KMS-11 (cell line): ENCODE measurements at regions not wholly inside any gene's neighbourhood (a gene's known extent, or its start where the extent isn't known, plus 50 kb on each side); places are given as distances from the start of the nearest gene placed in this dataset.

Source experiments
- H2AFZ ChIP-seq: fragments of 200-600 bp; sonication (generic); 2 replicates; pipeline ENCODE4 v1.6.1; 2016; ENCODE audit warnings: antibody characterized with exemption, mixed run types, low read depth
- H3K27ac ChIP-seq: fragments of 200-600 bp; sonication (generic); 2 replicates; pipeline ENCODE4 v1.6.1; 2016; ENCODE audit warnings: mild to moderate bottlenecking, mixed run types
- H3K27me3 ChIP-seq: fragments of 200-600 bp; sonication (generic); 2 replicates; pipeline ENCODE4 v1.6.1; 2017; ENCODE audit warnings: mild to moderate bottlenecking, low read depth, mixed run types, moderate library complexity; ENCODE audit not compliant: insufficient read depth
- H3K36me3 ChIP-seq: fragments of 200-600 bp; sonication (generic); 2 replicates; pipeline ENCODE4 v1.6.1; 2017; ENCODE audit warnings: mild to moderate bottlenecking, mixed run types; ENCODE audit not compliant: insufficient read depth
- H3K4me1 ChIP-seq: fragments of 200-600 bp; sonication (generic); 2 replicates; pipeline ENCODE4 v1.6.1; 2016; ENCODE audit warnings: mild to moderate bottlenecking, low read depth, mixed run types; ENCODE audit not compliant: poor library complexity, severe bottlenecking
- H3K4me2 ChIP-seq: fragments of 200-600 bp; sonication (generic); 2 replicates; pipeline ENCODE4 v1.7.0; 2016; ENCODE audit warnings: mild to moderate bottlenecking, mixed run types
- H3K4me3 ChIP-seq: fragments of 200-600 bp; sonication (generic); IDR thresholded peaks from 2 replicates; pipeline ENCODE4 v1.6.1; 2017; ENCODE audit warnings: low read depth, low read length, mixed read lengths; ENCODE audit not compliant: insufficient read depth
- H3K79me2 ChIP-seq: fragments of 200-600 bp; sonication (generic); 2 replicates; pipeline ENCODE4 v1.6.1; 2016; ENCODE audit warnings: low read depth, mixed run types; ENCODE audit not compliant: insufficient read depth
- H3K9ac ChIP-seq: fragments of 200-600 bp; sonication (generic); 2 replicates; pipeline ENCODE4 v1.6.1; 2016; ENCODE audit warnings: mild to moderate bottlenecking, mixed run types
- H4K20me1 ChIP-seq: fragments of 200-600 bp; sonication (generic); 2 replicates; pipeline ENCODE4 v1.6.1; 2016; ENCODE audit warnings: mild to moderate bottlenecking, mixed run types; ENCODE audit not compliant: insufficient read depth
- CTCF ChIP-seq: fragments of 200-600 bp; sonication (generic); conservative IDR thresholded peaks from 2 replicates; pipeline ENCODE4 v1.6.1; 2017; ENCODE audit warnings: low read depth, mild to moderate bottlenecking, antibody characterized with exemption, low read length, moderate library complexity, mixed read lengths

GRCh38 chr3:6602329-6602728 is 258.6 kb upstream of the GRM7 start:
- H3K36me3 ChIP-seq = no peaks in the 10 kb centered on the region
- H3K79me2 ChIP-seq = no peaks in the 10 kb centered on the region
- no peaks in the 10 kb centered on the region for H3K27me3 ChIP-seq
- H3K4me1 ChIP-seq = no peaks in the 10 kb centered on the region
- no peaks in the 10 kb centered on the region for H4K20me1 ChIP-seq
- no peak overlapping the region for H3K27ac ChIP-seq
- no peak for TF ChIP-seq CTCF
- H3K9ac ChIP-seq = no peak overlapping the region
- H3K4me2 ChIP-seq = no peak overlapping the region
- H3K4me3 ChIP-seq = no peak overlapping the region
- H2AFZ ChIP-seq = no peak overlapping the region

GRCh38 chr3:6605227-6605626 is 255.7 kb upstream of the GRM7 start:
- no peaks in the 10 kb centered on the region for H4K20me1 ChIP-seq

GRCh38 chr3:6608843-6609242 is 252.1 kb upstream of the GRM7 start:
- Histone ChIP-seq H2AFZ (no peak overlapping the region), H3K4me2 (no peak overlapping the region), H3K27me3 (no peaks in the 10 kb centered on the region), H4K20me1 (no peaks in the 10 kb centered on the region), H3K4me3 (no peak overlapping the region), H3K27ac (no peak overlapping the region), H3K36me3 (no peaks in the 10 kb centered on the region), H3K79me2 (no peaks in the 10 kb centered on the region), H3K4me1 (no peaks in the 10 kb centered on the region), H3K9ac (no peak overlapping the region)
- no peak for TF ChIP-seq CTCF

More at GRCh38 chr3:6605227-6605626, 255.7 kb upstream of the GRM7 start:
- no peak for TF ChIP-seq CTCF
- H3K79me2 ChIP-seq = no peaks in the 10 kb centered on the region
- no peaks in the 10 kb centered on the region for H3K4me1 ChIP-seq
- H3K36me3 ChIP-seq = no peaks in the 10 kb centered on the region
- H3K9ac ChIP-seq = no peak overlapping the region
- no peaks in the 10 kb centered on the region for H3K27me3 ChIP-seq
- H3K4me2 ChIP-seq = no peak overlapping the region
- no peak overlapping the region for H3K4me3 ChIP-seq
- H3K27ac ChIP-seq = no peak overlapping the region
- no peak overlapping the region for H2AFZ ChIP-seq

- no peak for TF ChIP-seq CTCF
- H3K27ac ChIP-seq = no peak overlapping the region
- H3K9ac ChIP-seq = no peak overlapping the region
- no peaks in the 10 kb centered on the region for H3K27me3 ChIP-seq
- no peaks in the 10 kb centered on the region for H3K36me3 ChIP-seq
- H3K4me3 ChIP-seq = no peak overlapping the region
- no peaks in the 10 kb centered on the region for H3K4me1 ChIP-seq
- H3K4me2 ChIP-seq = no peak overlapping the region
- no peak overlapping the region for H2AFZ ChIP-seq
- no peaks in the 10 kb centered on the region for H3K79me2 ChIP-seq
- H4K20me1 ChIP-seq = no peaks in the 10 kb centered on the region
These were observed 248.8 kb upstream of the GRM7 start for GRCh38 chr3:6612034-6612616.

- no peak overlapping the region for H3K9ac ChIP-seq
- H3K4me2 ChIP-seq = no peak overlapping the region
- no peak overlapping the region for H2AFZ ChIP-seq
- H4K20me1 ChIP-seq = no peaks in the 10 kb centered on the region
- no peaks in the 10 kb centered on the region for H3K4me1 ChIP-seq
- no peak overlapping the region for H3K4me3 ChIP-seq
- no peak overlapping the region for H3K27ac ChIP-seq
- H3K36me3 ChIP-seq = no peaks in the 10 kb centered on the region
- TF ChIP-seq CTCF = no peak
- H3K79me2 ChIP-seq = no peaks in the 10 kb centered on the region
- no peaks in the 10 kb centered on the region for H3K27me3 ChIP-seq
These were observed 238.7 kb upstream of the GRM7 start for GRCh38 chr3:6622260-6622659.
